Stomach (tissue), 8 donors: ENCODE measurements at regions not wholly inside any gene's neighbourhood (a gene's known extent, or its start where the extent isn't known, plus 50 kb on each side); places are given as distances from the start of the nearest gene placed in this dataset.

ENCODE experiments used
- DNase-seq, 2 donors: peaks; one replicate each; pipeline versions ENCODE4 v3.0.0 to v3.0.0-alpha.2; 2013 to 2019
- H3K27ac ChIP-seq, 5 donors: fragments of 200-600 bp in 4 of 5; sonication (generic) in 4 of 5; one replicate each; pipeline ENCODE4 v1.5.1; 2013 to 2019; ENCODE audit warnings: mild to moderate bottlenecking in 1 of 5, moderate library complexity in 1 of 5
- H3K27me3 ChIP-seq, 3 donors: fragments of 200-600 bp; sonication (generic); one replicate each; pipeline ENCODE4 v1.5.1; 2017 to 2019; ENCODE audit warnings: mixed run types in 1 of 3
- H3K36me3 ChIP-seq, 4 donors: fragments of 200-600 bp; sonication (generic); 1 replicate in 3 of 4; 2 replicates in 1 of 4; pipeline ENCODE4 v1.5.1; 2016 to 2019
- H3K4me1 ChIP-seq, 4 donors: fragments of 200-600 bp; sonication (generic); one replicate each; pipeline ENCODE4 v1.5.1; 2016 to 2019
- H3K4me3 ChIP-seq, 4 donors: fragments of 200-600 bp; sonication (generic) in 3 of 4; one replicate each; pipeline ENCODE4 v1.5.1; 2016 to 2019; ENCODE audit warnings: mild to moderate bottlenecking in 1 of 4
- H3K9me3 ChIP-seq, 4 donors: fragments of 200-600 bp; sonication (generic); one replicate each; pipeline ENCODE4 v1.5.1; 2016 to 2019
- EP300 ChIP-seq: sonication (generic); formaldehyde crosslinking; IDR thresholded peaks from one replicate; pipeline ENCODE4 v1.6.1; 2017; ENCODE audit warnings: antibody characterized with exemption
- POLR2A ChIP-seq, 4 donors: fragments of 450-650 bp; IDR thresholded peaks; one replicate each; pipeline ENCODE4 v1.6.1; 2016; ENCODE audit warnings: antibody characterized with exemption in 4 of 4, control low read depth in 2 of 4, mild to moderate bottlenecking in 1 of 4, moderate library complexity in 1 of 4
- POLR2AphosphoS5 ChIP-seq, 3 donors: sonication (generic); formaldehyde crosslinking; IDR thresholded peaks; one replicate each; pipeline ENCODE4 v1.6.1; 2016; ENCODE audit warnings: antibody characterized with exemption in 3 of 3
- WGBS, 5 donors: extraction: QIAGEN DNeasy Blood & Tissue Kit in 3 of 5; methylation state at CpG; one replicate each; pipeline versions ENCODE4 v1.1.5 to v1.1.7; 2013 to 2018; 5-methylcytosine and 5-hydroxymethylcytosine counted together
- intact Hi-C: fragments of 100-400 bp; cut with DNase I; formaldehyde crosslinking; loops from one replicate; pipeline ENCODE4 v1.15.1; 2023; ENCODE audit warnings: low total_unique reads
- TF ChIP-seq, protein P1 (sequence below), 7 experiments: fragments of 450-650 bp in 4 of 7; fragments of 200-600 bp in 3 of 7; sonication (generic) in 3 of 7; IDR thresholded peaks; one replicate each; pipeline ENCODE4 v1.5.1; 2016 to 2019; ENCODE audit warnings: antibody characterized with exemption in 7 of 7, control low read depth in 2 of 7, mild to moderate bottlenecking in 1 of 7
- donor health status: healthy with polysubstance abuse.
- donor health status: Bipolar disorder and iron deficiency.
- donor health status: healthy.

DNA sequence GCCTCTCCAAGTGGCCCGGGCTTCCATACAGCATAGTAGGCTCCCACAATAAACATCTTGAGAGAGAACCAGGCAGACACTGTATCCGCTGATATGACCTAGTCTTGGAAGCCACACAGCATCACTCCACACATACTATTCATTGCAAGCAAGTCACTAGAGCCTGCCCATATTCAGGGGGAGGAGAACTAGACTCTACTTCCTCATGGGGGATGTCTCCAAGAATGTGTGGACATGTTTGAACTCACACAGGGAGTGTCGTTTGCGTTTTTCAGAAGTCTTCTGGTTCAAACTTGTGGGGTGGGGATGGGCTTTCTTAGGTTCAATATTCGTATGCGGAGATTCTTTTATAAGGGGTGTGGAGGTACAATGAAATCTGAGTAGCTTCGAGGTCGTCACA is 232.6 kb upstream of the HABP2 start:
- Histone ChIP-seq H3K27me3 (no peaks in the 10 kb centered on the region), H3K4me1 (no peaks in the 10 kb centered on the region), H3K9me3 (no peaks in the 10 kb centered on the region), H3K27ac (no peak overlapping the region), H3K4me3 (no peak overlapping the region), H3K36me3 (no peaks in the 10 kb centered on the region)
- TF ChIP-seq POLR2AphosphoS5 (IDR thresholded peaks at IDR 0.05) (no peak), EP300 (no peak), POLR2A (IDR thresholded peaks at IDR 0.05) (no peak)
- TF ChIP-seq, protein P1, sequence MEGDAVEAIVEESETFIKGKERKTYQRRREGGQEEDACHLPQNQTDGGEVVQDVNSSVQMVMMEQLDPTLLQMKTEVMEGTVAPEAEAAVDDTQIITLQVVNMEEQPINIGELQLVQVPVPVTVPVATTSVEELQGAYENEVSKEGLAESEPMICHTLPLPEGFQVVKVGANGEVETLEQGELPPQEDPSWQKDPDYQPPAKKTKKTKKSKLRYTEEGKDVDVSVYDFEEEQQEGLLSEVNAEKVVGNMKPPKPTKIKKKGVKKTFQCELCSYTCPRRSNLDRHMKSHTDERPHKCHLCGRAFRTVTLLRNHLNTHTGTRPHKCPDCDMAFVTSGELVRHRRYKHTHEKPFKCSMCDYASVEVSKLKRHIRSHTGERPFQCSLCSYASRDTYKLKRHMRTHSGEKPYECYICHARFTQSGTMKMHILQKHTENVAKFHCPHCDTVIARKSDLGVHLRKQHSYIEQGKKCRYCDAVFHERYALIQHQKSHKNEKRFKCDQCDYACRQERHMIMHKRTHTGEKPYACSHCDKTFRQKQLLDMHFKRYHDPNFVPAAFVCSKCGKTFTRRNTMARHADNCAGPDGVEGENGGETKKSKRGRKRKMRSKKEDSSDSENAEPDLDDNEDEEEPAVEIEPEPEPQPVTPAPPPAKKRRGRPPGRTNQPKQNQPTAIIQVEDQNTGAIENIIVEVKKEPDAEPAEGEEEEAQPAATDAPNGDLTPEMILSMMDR (IDR thresholded peaks at IDR 0.05): no peak
- DNase-seq: no peak
- 82 to 89% (median 84%) methylated on average over 8 of the region's 8 CpGs for WGBS, 5 donors
- intact Hi-C loops: no loop called here

DNA sequence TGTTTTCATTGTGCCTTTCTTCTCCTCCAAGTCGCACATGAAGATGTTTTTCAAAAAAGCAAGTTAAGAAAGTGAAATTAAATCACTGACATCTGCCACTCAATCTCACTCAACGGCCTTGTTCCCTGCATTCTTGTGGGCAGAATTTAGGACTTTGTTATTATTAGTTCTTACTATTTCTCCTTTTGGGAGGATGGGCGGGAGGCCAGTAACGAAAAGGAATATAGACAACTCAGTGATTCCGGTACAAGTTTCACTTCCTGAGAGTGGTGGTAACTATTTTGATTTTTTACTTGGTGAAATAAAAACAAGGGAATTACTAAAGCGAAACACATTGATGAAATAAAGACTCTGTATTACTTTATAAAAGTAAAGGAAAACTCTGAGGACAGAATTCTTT is 231.9 kb upstream of the HABP2 start:
- TF ChIP-seq POLR2A (IDR thresholded peaks at IDR 0.05) (no peak), POLR2AphosphoS5 (IDR thresholded peaks at IDR 0.05) (no peak), EP300 (no peak)
- TF ChIP-seq, protein P1 (IDR thresholded peaks at IDR 0.05): no peak
- intact Hi-C loops: no loop called here
- H3K4me3 ChIP-seq: no peak overlapping the region
- no peaks in the 10 kb centered on the region for H3K27me3 ChIP-seq
- WGBS, 5 donors: 69 to 73% (median 72%) methylated on average over 6 of the region's 6 CpGs
- no peaks in the 10 kb centered on the region for H3K4me1 ChIP-seq
- no peak overlapping the region for H3K27ac ChIP-seq
- no peaks in the 10 kb centered on the region for H3K9me3 ChIP-seq
- no peak for DNase-seq
- no peaks in the 10 kb centered on the region for H3K36me3 ChIP-seq

DNA sequence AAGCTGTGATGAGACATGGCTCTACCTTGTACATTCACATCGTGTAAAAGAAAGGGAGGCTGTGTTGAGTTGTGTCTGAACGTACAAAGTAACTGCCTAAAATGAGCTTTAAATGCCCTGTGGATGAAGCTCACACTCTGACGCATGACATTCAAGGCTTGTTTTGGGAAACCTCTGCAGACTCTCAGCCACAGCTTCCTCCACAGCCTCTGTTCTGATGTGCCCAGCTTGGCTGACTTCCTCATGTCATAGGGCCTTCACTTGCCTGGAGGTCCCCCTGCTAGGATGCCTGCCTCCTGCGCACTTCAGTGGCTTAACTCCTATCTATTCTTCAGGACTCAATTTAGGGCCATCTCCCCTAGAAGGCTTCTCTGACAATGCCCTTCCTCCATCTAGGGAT is 230.0 kb upstream of the HABP2 start:
- TF ChIP-seq, protein P1 (IDR thresholded peaks at IDR 0.05): no peak
- TF ChIP-seq POLR2A (IDR thresholded peaks at IDR 0.05) (no peak), EP300 (no peak), POLR2AphosphoS5 (IDR thresholded peaks at IDR 0.05) (no peak)
- Histone ChIP-seq H3K4me3 (no peak overlapping the region), H3K27ac (no peak overlapping the region), H3K27me3 (no peaks in the 10 kb centered on the region), H3K36me3 (no peaks in the 10 kb centered on the region), H3K9me3 (no peaks in the 10 kb centered on the region), H3K4me1 (no peaks in the 10 kb centered on the region)
- 78 to 93% (median 80%) methylated on average over 4 of the region's 4 CpGs for WGBS, 5 donors
- no peak for DNase-seq
- intact Hi-C loops: no loop called here

DNA sequence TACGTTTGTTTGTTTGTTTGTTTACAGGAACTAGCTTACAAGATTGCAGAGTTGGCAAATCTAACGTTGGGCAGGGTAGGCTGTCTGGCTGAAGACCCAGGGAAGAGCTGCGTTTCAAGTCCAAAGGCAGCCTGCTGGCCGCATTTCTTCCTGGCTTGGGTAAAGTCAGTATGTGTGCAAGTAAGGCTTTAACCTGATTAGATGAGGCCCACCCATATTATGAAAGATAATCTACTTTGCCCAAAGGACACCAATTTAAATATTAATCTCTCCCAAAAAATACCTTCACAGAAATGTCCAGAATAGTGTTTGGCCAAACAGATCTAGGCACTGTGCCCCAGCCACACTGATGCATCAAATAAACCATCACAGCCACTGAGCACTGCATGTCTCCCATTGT is 228.9 kb upstream of the HABP2 start:
- H3K4me3 ChIP-seq: no peak overlapping the region
- H3K27me3 ChIP-seq: no peaks in the 10 kb centered on the region
- H3K27ac ChIP-seq: no peak overlapping the region
- intact Hi-C loops: no loop called here
- no peaks in the 10 kb centered on the region for H3K36me3 ChIP-seq
- TF ChIP-seq POLR2AphosphoS5 (IDR thresholded peaks at IDR 0.05) (no peak), EP300 (no peak), POLR2A (IDR thresholded peaks at IDR 0.05) (no peak)
- TF ChIP-seq, protein P1 (IDR thresholded peaks at IDR 0.05): no peak
- H3K9me3 ChIP-seq: no peaks in the 10 kb centered on the region
- H3K4me1 ChIP-seq: no peaks in the 10 kb centered on the region
- WGBS, 5 donors: 74 to 79% (median 78%) methylated on average over 4 of the region's 4 CpGs
- no peak for DNase-seq
